SK-N-SH treated with all-trans-retinoic acid at 6 μM for 48 hours (cell line): ENCODE measurements at regions not wholly inside any gene's neighbourhood (a gene's known extent, or its start where the extent isn't known, plus 50 kb on each side); places are given as distances from the start of the nearest gene placed in this dataset.

Experiments
- ATAC-seq: fragments of 200-7000 bp; cut with Tn5 transposase; 3 replicates; pipeline ENCODE4 v1.9.1; 2020; ENCODE audit warnings: mild to moderate bottlenecking, moderate library complexity
- ARNTL ChIP-seq: fragments of 450-650 bp; formaldehyde crosslinking; IDR thresholded peaks from 2 replicates; pipeline ENCODE4 v1.5.0; 2020; ENCODE audit warnings: low read depth, mild to moderate bottlenecking, moderate library complexity, borderline replicate concordance
- BACH2 ChIP-seq: fragments of 250-450 bp; sonication (Bioruptor Pico); IDR thresholded peaks from 2 replicates; pipeline ENCODE4 v1.9.0; 2021; ENCODE audit warnings: mild to moderate bottlenecking, borderline replicate concordance
- CREB5 ChIP-seq: fragments of 250-450 bp; sonication (Bioruptor Pico); IDR thresholded peaks from 2 replicates; pipeline ENCODE4 v1.5.1; 2020; ENCODE audit warnings: low read depth, mild to moderate bottlenecking, moderate library complexity
- CSDC2 ChIP-seq: fragments of 250-450 bp; sonication (Bioruptor Pico); IDR thresholded peaks from 2 replicates; pipeline ENCODE4 v1.5.0; 2020; ENCODE audit warnings: mild to moderate bottlenecking, moderate library complexity
- CSRNP3 ChIP-seq: fragments of 250-450 bp; sonication (Bioruptor Pico); IDR thresholded peaks from 2 replicates; pipeline ENCODE4 v1.5.1; 2021; ENCODE audit warnings: mild to moderate bottlenecking, moderate library complexity
- ESRRG ChIP-seq: fragments of 250-450 bp; sonication (Bioruptor Pico); IDR thresholded peaks from 2 replicates; pipeline ENCODE4 v1.6.1; 2021; ENCODE audit warnings: mild to moderate bottlenecking
- GLIS3 ChIP-seq: fragments of 250-450 bp; sonication (Bioruptor Pico); IDR thresholded peaks from 2 replicates; pipeline ENCODE4 v1.5.0; 2020; ENCODE audit warnings: mild to moderate bottlenecking, moderate library complexity
- ISL1 ChIP-seq: fragments of 250-450 bp; sonication (Bioruptor Pico); IDR thresholded peaks from 2 replicates; pipeline ENCODE4 v2.1.2; 2022; ENCODE audit warnings: mild to moderate bottlenecking, moderate library complexity
- OSR1 ChIP-seq: fragments of 250-450 bp; sonication (Bioruptor Pico); IDR thresholded peaks from 2 replicates; pipeline ENCODE4 v1.8.0; 2022; ENCODE audit warnings: moderate library complexity, mild to moderate bottlenecking, inconsistent platforms
- PATZ1 ChIP-seq: fragments of 250-450 bp; sonication (Bioruptor Pico); IDR thresholded peaks from 2 replicates; pipeline ENCODE4 v1.8.0; 2020; ENCODE audit warnings: mild to moderate bottlenecking, moderate library complexity, borderline replicate concordance
- POU6F1 ChIP-seq: fragments of 250-450 bp; sonication (Bioruptor Pico); IDR thresholded peaks from 2 replicates; pipeline ENCODE4 v1.8.0; 2021; ENCODE audit warnings: low read depth, mild to moderate bottlenecking, moderate library complexity, borderline replicate concordance
- PPARA ChIP-seq: fragments of 250-450 bp; sonication (Bioruptor Pico); IDR thresholded peaks from 2 replicates; pipeline ENCODE4 v1.5.0; 2020; ENCODE audit warnings: mild to moderate bottlenecking, borderline replicate concordance
- RARB ChIP-seq: fragments of 250-450 bp; sonication (Bioruptor Pico); IDR thresholded peaks from 2 replicates; pipeline ENCODE4 v1.8.0; 2021; ENCODE audit warnings: mild to moderate bottlenecking, moderate library complexity
- SNAI2 ChIP-seq: fragments of 250-450 bp; sonication (Bioruptor Pico); IDR thresholded peaks from 2 replicates; pipeline ENCODE4 v1.5.0; 2020; ENCODE audit warnings: mild to moderate bottlenecking, moderate library complexity
- TCF4 ChIP-seq: fragments of 250-450 bp; sonication (Bioruptor Pico); IDR thresholded peaks from 2 replicates; pipeline ENCODE4 v1.8.0; 2021; ENCODE audit warnings: mild to moderate bottlenecking, moderate library complexity, borderline replicate concordance
- TOX ChIP-seq: fragments of 250-450 bp; sonication (Bioruptor Pico); IDR thresholded peaks from 2 replicates; pipeline ENCODE4 v1.8.0; 2021; ENCODE audit warnings: mild to moderate bottlenecking, moderate library complexity, borderline replicate concordance
- TSHZ2 ChIP-seq: fragments of 250-450 bp; sonication (Bioruptor Pico); IDR thresholded peaks from 2 replicates; pipeline ENCODE4 v1.5.0; 2020; ENCODE audit warnings: mild to moderate bottlenecking, moderate library complexity
- ZC3H10 ChIP-seq: fragments of 250-450 bp; sonication (Bioruptor Pico); IDR thresholded peaks from 2 replicates; pipeline ENCODE4 v1.5.1; 2021; ENCODE audit warnings: mild to moderate bottlenecking, moderate library complexity
- ZFP3 ChIP-seq: fragments of 250-450 bp; sonication (Bioruptor Pico); IDR thresholded peaks from 2 replicates; pipeline ENCODE4 v1.5.0; 2020; ENCODE audit warnings: mild to moderate bottlenecking, moderate library complexity
- ZFP30 ChIP-seq: fragments of 450-650 bp; formaldehyde crosslinking; IDR thresholded peaks from 2 replicates; pipeline ENCODE4 v1.5.0; 2022; ENCODE audit warnings: mild to moderate bottlenecking, moderate library complexity
- ZNF565 ChIP-seq: fragments of 450-650 bp; formaldehyde crosslinking; conservative IDR thresholded peaks from 2 replicates; pipeline ENCODE4 v1.5.0; 2020; ENCODE audit warnings: low read depth, mild to moderate bottlenecking, moderate library complexity
- ZNF70 ChIP-seq: fragments of 450-650 bp; formaldehyde crosslinking; IDR thresholded peaks from 2 replicates; pipeline ENCODE4 v1.5.0; 2020; ENCODE audit warnings: mild to moderate bottlenecking, moderate library complexity
- ZNF8 ChIP-seq: fragments of 450-650 bp; formaldehyde crosslinking; IDR thresholded peaks from 2 replicates; pipeline ENCODE4 v1.5.0; 2020; ENCODE audit warnings: mild to moderate bottlenecking, moderate library complexity

GRCh38 chr10:63064706-63065105, 68.4 kb upstream of the NRBF2 start:
- no peak for ATAC-seq
- TF ChIP-seq BACH2 (CRISPR knock-in tag) (no peak), CREB5 (CRISPR knock-in tag) (no peak), CSRNP3 (no peak), ZC3H10 (no peak), TCF4 (no peak), ESRRG (no peak), RARB (CRISPR knock-in tag) (no peak), ZNF565 (no peak), TSHZ2 (no peak)
- TF ChIP-seq, all 23 proteins: peak for 0

GRCh38 chr10:63058236-63058635, 74.9 kb upstream of the NRBF2 start:
- ATAC-seq: no peak
- TF ChIP-seq OSR1 (CRISPR knock-in tag) (no peak), ZFP30 (CRISPR knock-in tag) (no peak), CREB5 (CRISPR knock-in tag) (no peak), ZC3H10 (no peak), SNAI2 (CRISPR knock-in tag) (no peak), TCF4 (no peak), BACH2 (CRISPR knock-in tag) (no peak), POU6F1 (no peak), ZNF8 (CRISPR knock-in tag) (no peak), ZNF565 (no peak), ZFP3 (CRISPR knock-in tag) (no peak)

- no peak for ATAC-seq
- TF ChIP-seq PATZ1 (CRISPR knock-in tag): no peak
- TF ChIP-seq RARB (CRISPR knock-in tag): no peak
- no peak for TF ChIP-seq PPARA
- no peak for TF ChIP-seq OSR1 (CRISPR knock-in tag)
- TF ChIP-seq POU6F1: no peak
- no peak for TF ChIP-seq ZFP30 (CRISPR knock-in tag)
- no peak for TF ChIP-seq TOX (CRISPR knock-in tag)
- TF ChIP-seq ZC3H10: no peak
- no peak for TF ChIP-seq ISL1 (CRISPR knock-in tag)
- TF ChIP-seq ARNTL (CRISPR knock-in tag): no peak
- TF ChIP-seq SNAI2 (CRISPR knock-in tag): no peak
- no peak for TF ChIP-seq ESRRG
- no peak for TF ChIP-seq ZNF70 (CRISPR knock-in tag)
- TF ChIP-seq CSDC2: no peak
- no peak for TF ChIP-seq GLIS3 (CRISPR knock-in tag)
- no peak for TF ChIP-seq ZFP3 (CRISPR knock-in tag)
- TF ChIP-seq TCF4: no peak
- no peak for TF ChIP-seq ZNF8 (CRISPR knock-in tag)
- TF ChIP-seq TSHZ2: no peak
Measured at GRCh38 chr10:63057509-63057908, 75.6 kb upstream of the NRBF2 start.
